NOMO-1 treated with DMSO at 0.1 percent for 48 hours (cell line): ENCODE measurements at regions not wholly inside any gene's neighbourhood (a gene's known extent, or its start where the extent isn't known, plus 50 kb on each side); places are given as distances from the start of the nearest gene placed in this dataset.
"Not testable (repeated sequence)": the region's sequence is repeated elsewhere in the genome, so short reads cannot be mapped to it uniquely, and the experiment has no call there.

Experiments used
- DNase-seq: peaks from one replicate; lab custom pipeline; 2025; ENCODE audit not compliant: unreplicated experiment; lab: John Stamatoyannopoulos, UW

DNA sequence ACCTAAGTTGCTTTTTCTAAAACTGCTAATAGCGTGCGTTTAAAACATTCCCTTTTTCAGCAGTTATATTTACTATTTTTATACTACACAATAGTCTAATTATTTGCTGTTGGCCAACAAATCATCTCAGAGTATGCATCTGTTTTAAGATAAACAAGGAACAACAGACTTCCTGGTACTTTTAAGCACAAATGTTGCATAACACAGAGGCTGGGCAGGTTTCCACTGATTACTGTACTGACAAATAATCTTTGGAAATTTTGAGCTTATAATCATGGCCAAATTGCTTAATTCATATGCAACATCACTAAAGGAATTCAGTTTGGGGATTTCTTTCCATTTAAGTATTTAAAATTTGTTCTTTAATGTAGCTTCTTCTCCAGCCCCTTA is 737.4 kb upstream of the SALL3 start:
- no peak for DNase-seq

DNA sequence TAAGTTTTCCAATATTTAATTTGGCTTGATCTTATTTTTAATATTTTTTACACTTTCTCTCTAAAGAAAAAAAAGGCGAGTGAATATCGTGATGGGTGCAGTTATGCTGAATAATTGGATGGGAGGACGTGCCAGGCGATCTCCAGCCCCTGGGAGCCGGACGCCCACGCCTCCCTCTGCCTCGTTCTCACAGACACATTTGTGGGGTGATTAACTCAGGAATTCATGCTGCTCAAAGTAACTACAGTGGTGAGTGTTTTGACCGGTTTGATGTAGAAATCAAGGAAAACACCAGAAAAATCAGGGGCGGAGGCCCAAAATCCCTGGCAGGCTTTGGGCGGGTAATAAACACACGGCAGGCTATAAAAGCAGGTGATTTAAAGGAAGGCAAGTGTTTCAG is 736.8 kb upstream of the SALL3 start:
- DNase-seq, result no peak

DNA sequence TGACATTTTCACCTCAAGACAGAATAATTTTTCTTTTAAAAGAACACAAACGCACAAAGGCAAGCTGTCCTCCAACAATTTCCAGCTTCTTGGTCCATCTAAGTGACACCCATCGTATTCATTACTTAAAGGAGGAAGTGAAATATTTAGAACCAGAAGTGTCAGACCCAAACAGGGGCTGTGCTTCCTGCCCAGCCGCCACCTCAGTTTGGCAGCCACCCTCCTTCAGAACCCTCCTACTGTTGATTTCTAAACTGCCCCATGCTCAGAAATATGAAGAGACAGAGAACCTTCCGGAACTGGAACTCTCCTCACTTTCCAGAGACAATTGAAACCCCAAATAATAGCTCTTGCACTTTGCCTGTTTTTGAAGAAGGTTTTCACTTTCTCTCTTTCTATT is 734.8 kb upstream of the SALL3 start:
- no peak for DNase-seq

DNA sequence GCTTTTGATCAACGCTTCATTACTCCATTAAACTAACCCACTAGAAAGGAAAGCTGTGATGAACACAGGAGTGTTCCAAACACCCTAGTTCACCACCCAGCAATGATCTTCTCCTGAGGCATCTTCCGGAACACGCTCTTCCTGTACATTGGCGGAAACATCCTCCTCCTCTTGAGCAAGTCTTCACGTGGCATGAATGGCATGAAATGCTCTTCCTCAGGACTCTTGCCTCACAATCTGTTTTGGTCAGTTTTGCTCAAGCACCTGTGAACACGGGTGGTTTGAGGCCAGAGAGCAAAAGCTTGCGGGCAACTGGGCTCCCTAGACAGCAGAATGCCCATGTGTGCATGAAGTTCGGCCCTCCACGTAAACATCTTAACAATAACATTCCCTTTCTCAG is 734.2 kb upstream of the SALL3 start:
- no peak for DNase-seq

DNA sequence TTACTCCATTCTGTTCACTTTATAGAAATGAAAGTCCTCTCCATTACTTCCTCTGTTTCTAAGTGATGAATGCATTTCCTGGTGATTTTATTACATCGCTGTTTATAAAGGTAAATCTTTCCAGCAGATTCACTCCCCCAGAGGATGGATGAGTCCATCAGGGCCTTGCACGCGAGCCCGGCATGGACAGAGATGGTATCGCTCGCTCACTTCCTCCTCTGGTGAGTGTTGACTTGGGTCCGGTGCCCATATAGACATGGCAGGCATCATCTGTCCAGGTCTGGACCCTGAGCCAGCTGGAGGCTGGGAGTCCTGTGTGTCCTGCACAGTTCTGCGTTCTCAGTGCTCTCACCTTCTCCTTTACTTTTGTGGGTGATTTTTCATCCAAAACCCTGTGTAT is 733.6 kb upstream of the SALL3 start:
- no peak for DNase-seq

DNA sequence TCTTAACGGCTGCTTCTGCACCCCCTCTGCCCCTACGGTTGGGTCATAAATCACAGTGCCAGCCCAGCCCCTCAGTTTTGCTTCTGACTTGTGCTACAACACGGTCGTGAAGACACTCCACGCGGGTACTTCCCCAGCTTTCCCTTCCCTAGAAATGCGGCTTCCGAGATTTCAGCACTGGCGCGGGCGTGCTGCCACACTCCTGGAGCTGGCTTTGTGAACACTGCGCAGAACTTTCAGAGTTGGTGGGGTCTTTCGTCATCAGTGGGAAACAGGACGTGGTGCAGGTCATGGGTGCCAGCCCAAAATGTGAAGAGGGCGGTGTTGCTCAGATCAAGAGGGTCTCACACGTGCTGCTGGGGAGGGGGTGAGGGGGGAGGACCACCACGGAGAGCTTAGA is 733.0 kb upstream of the SALL3 start:
- DNase-seq, result no peak

DNA sequence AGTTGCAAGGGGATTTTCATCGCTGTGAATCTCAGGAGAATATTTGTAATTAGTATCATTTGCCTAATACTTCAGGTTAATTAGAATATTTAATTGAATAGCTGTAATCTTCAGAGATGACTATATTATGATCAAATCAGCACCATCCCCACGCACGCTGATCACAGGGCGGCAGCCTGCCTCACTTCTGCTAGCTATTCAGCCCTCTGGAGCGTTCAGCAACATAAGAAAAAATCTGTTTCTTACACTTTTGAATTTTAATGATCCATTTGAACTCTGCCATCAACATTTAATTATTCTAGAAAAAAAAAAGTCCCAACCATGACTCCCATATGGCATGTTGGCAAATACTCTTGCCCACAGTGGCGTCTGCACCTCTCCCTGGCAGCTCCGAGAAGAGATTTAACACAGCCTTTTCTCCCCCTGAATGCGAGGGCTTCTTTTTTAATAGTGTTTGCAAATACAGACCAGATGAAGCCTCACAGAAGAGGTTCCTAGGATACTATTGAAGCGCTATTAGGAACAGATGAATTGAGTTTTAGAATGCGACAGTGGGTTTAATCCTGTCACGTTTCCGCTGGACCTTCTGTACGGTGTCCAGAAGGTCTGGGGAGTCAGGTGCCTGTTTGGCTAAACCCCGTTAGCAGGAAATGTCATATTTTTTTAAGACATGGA is 731.9 kb upstream of the SALL3 start:
- no peak for DNase-seq

DNA sequence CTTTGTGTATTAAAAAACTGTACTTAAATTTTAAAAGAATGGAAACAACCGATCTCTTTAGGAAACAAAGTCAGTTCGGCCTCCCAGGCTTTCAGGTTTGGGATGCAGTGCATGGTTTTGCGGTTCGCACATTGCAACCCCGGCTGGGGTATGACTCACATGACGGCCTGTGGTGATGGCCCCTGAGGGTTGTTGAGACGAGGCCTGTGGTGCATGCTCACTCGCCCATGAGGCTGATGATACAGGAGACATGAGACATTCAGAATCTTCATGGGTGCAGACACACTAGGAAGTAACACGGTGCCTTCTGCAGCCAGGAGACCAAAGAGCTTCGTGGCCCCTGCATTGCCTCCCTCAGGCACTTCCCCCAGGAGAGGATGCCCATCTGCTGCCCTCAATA is 724.6 kb upstream of the SALL3 start:
- no peak for DNase-seq

DNA sequence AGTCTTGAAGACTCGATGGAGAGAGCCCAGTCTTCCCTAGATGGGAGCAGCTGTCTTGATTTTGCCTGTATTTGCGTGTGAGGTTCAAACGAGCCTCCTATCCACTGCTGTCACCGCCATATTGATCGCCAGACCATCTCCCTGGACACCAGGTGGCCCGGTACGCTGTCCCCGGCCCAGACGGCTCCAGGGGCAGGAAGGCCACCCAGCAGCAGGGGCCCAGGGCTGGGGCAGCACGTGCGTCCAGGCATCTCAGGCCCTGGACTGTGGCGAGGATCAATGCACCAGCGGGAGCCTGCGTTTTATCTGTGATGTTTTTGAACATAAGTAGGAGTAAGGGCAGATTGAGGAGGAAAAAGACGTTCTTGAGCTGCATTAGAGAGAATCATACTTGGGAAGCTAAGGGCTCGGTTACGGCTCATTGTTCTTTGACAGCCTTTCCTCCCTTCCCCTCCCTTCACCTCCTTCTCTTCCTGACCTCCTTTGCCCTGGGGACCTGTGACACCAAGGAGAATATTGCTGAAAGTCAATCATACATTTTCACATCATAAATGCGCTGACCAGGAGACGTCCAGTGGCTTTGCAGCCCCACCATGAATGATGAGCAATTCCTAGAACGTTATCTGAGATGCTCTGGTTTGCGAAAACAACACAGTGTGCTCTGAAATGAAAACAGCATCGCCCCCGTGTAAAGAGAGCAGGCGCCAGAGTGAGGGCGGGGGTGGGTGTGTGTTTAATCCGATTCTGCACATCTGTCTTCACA is 711.2 kb upstream of the SALL3 start:
- DNase-seq, result no peak

DNA sequence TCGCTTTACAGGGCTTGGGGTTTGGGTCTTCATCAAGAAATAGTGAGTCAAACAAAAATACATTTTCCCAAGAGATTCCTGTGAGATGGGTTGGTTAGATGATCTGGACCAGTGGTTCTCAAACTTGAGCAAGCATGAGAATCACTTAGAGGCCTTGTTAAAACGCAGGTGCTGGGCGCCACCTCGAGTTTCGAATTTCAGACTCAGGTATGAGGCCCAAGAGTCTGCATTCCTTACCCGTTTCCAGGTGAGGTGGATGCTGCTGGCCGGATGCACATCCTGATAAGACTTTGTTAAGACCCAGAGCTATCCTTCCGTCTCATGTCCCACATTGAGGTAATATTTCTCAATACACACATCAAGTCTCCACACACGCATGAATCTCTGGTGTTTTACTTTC is 707.8 kb upstream of the SALL3 start:
- DNase-seq, result no peak

DNA sequence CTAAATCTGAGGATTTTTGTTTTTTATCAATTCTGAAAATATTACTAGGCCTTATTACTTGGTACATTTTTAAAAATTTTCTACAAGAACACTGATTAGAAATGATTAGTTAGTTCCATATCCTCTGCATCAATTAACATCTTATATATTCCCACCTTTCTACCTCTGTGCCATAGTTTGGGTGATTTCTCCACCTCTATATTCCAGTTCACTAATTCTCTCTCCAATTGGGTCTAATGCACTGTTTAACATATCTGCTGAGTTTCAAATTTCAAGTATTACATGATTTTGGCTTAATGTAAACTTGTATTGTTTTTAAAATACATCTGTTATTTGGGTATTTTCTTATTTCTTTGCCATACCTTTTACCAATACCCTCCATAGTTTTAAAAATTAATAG is 705.7 kb upstream of the SALL3 start:
- DNase-seq, result no peak

DNA sequence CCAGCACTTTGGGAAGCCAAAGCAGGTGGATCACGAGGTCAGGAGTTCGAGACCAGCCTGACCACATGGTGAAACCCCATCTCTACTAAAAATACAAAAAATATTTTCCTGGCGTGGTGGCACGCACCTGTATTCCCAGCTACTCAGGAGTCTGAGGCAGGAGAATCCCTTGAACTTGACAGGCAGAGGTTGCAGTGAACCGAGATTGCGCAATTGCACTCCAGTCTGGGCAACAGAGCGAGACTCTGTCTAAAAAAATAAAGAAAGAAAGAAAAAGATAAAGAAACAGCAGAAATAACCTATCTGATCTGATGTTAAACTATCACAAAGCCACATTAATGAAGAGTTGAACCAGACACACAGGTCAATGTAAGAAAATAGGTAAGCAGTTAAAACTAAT is 696.2 kb upstream of the SALL3 start:
- not testable (repeated sequence) for DNase-seq

DNA sequence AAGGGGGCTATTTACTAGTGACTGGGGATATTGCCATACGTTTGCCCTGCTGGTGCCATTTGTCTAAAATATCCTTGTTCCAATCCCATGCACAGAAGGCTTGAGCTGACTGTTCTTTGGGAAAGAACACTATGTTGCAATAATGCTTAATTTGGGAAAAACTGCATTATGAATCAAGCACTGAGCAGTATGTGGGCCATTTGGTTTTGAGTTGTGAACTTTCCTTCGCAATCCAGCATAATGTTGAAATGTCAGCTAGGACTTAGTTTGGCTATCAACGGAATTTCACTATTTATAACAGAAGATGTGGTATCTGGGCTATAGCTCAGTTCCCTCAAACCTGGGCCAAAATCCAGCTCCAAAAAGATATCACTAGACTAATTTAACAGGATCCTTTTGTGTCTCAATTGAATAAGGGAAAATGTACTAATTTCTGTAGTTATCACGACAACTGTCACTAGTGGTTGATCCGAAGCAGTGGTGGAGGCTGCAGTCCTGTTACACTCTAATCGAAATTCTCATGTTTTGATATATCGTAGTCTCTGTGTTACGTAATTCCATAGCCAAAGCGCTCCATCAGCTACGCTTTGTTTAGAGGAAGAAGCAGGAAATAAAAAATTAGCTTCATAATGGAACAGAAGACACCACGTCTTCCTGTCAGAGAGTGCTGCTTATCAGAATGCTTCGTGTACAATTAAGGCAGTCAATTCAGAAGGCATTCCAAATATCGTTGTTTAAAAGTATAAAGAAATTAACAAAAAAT is 686.8 kb upstream of the SALL3 start:
- DNase-seq, result no peak

DNA sequence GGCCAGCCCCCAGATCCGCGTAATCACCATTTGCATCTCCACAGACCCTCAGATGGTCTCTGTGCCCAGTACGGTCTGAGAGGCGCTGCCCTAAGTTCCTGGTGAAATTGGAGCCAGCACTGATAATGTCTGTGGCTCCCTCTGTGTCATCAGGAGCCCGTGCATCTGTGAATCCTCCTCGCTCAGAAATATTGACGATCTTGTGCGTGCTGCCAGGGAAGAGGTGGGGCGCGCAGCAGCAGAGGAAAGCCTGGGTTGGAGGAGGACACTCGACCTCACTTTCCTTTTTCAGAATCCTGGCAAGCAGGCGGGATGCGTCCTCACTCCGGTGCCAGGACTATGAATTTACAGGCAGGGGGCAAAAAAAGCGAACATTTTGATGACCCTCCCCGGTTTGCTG is 686.1 kb upstream of the SALL3 start:
- DNase-seq, result no peak

DNA sequence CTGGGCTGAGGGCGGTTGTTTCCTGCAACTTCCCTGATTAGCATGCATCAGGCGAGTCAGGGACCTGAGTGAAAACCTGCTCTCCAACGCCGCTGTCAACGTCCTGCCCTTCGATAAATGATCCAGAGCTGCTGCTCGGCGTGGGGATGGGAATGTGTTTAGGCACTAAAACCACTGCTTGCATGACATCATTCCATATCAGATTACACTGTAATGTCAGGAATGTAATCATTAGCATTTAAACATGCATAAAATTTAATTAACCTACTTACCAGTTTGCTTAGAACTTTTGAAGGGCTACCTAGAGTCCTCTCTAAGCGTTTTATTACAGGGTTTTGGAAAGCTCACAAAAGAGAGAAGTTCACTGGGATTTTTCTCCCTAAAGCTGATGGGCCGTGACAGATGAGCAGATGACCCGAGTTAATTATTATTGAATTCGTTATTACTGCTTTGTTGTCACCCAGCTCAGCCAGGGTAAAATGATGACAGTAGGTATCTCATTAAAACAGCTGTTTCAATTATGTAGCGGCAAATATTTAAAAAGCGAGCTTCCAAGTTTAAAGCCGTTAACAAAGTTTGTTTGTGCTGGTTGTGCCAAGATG is 685.6 kb upstream of the SALL3 start:
- DNase-seq, result no peak

DNA sequence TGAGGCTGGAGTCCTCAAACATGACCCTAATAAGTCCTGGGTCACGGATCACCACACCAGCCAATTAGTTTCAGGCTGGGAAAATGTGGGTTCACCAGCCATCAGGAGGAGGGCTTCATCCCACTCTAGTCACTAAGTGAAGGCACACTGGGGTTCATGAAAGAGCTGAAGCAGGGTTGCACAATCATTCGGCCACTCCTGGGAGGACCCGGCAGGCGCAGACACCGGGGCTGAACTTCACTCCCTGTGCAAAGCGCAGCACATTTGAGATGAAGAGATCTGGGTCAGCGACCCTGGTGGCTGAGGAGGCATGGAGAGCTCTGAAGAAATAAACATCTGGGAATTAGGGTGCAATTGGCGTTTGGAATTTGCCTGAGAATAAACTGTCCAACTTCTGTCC is 684.4 kb upstream of the SALL3 start:
- no peak for DNase-seq

DNA sequence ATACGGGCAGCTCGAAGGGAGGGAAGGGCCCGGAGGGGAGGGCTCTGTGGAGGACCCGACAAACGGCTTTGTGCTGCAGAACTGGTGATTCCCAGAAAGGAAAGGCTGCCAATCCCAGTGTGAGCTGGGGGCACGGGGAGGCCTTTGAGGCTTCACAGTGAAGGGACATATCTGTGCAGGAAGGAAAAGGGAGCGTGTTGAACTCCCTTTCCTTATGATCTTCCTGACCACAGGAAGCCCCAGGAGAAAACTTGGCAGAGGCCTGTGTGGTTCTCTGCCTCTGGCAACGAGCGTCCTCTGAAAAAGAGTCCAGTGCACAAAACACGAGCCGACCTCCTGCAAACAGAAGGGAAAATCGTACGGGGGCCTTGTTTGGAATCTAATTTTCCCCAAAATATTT is 683.5 kb upstream of the SALL3 start:
- no peak for DNase-seq

DNA sequence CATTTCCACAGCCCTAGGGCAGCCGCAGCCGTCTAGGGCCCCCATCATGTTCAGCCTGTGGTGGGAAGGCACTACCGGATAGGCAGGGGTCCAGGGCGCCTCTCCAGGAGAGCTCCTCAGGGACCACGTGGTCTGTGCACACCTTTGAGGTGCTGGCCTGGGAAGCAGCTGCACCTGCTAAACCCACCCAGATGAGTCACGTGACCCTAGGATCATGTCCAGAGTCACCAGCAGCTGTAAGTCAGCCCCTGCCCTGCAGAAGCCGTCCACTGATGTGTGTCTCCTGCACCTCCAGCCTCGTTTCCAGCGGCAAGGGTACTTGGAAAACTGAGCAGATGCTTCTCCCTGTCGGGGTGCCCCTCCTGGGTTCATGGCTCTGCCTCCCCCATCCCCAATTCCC is 682.6 kb upstream of the SALL3 start:
- no peak for DNase-seq

DNA sequence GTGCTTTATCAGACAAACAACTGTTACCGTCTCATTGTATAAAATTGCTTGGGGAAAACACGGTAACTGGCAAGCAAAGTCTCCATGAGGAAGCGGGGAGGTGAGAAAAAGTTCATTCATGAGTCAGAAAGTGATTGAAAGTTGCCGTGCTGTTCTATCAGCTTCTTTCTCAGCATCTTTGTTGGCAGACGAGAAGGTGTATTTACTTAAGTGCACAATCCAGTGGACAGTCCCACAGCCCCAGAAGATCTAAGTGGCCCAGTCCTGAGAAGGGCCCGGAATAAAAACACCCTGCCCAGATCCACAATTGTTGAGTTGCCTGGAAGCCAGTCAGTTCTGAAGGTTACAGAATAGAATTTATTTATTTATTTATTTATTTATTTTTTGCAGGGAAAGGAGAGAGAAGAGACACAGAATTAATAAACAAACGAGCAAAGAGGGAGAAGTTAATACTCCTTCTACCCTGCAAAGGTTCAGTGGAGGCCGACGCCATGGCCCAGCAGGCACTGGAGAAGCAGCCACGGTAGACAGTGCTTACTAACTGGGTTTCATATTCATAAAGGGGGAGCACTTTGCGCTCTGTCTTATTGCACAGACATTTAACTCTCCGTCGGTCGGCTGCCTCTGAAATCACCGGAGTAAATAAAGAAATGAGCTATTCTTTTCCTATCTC is 676.0 kb upstream of the SALL3 start:
- DNase-seq, result no peak

DNA sequence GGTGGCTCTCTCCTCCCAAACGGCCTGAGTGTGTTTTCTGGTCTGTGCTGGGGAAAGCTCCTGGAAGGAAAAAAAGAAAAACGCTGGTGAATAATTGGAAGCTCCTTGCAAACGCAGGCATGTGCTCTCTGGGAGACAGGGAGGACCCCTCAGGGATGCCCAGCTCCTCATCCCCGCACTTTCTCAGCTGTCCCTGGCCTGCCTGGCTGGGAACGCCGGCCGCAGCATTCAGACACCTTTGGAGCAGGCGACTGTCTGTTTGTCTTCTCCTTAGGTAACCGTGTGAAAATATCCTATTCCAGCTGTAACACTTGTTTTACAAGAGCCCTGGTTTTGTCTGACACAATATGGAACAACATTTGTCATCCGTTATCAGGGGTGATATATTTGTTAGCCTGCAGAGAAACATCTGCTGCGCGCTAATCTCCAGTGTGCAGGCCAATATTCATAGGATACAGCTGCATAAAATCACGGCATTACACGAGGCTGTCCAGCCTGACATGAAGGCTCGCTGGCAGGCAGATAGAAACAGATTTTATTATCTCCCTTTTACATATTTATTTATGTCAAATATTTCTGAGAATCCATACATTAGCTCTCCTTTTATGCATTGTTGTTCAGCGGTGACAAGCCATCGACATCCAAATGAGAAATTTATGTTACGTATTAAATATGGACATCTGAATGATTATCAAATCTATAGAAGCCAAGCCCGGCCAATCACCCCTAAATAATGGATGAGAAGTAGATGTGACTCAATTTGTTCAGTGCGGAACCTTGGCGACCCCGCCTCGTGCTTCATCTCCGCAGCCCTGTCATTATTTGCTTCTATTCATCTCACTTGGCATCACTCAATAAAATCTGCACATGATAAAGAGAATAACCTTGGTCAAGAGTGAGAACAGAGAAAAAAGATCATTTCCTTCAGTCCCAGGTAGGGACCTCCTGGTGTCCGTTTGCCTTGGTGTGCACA is 675.1 kb upstream of the SALL3 start:
- DNase-seq, result no peak
